SK-N-MC (cell line): ENCODE measurements at regions not wholly inside any gene's neighbourhood (a gene's known extent, or its start where the extent isn't known, plus 50 kb on each side); places are given as distances from the start of the nearest gene placed in this dataset.

Experiments used
- EZH2 ChIP-seq: fragments of 200-600 bp; sonication (generic); IDR thresholded peaks from one replicate; pipeline ENCODE4 v1.6.1; 2017; ENCODE audit warnings: antibody characterized with exemption
- POLR2AphosphoS5 ChIP-seq: IDR thresholded peaks from 2 replicates; pipeline ENCODE4 v1.6.1; 2012; ENCODE audit warnings: mild to moderate bottlenecking, low read depth, low read length, borderline replicate concordance

DNA sequence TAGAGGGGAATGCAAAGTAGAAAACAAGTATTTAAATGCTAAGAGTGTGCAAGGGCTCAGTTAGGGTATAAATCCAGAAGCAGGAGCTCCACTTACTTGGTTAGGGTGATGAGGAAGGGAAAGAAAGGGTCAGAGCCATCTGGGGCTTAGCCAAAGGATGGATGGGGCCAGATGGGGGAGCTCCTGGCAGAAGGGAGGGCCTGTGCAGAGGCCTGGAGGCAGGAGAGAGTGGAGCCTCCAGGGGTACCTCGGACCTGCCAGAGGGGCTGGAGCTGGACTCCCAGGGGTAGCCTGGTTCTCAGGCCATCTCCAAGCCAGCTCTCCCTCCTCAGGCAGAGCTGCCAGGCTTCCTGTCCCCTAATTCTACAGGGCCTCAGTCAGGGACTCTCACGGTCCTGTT lies 506.3 kb downstream of the SHQ1 start:
- no peak for TF ChIP-seq POLR2AphosphoS5
- no peak for TF ChIP-seq EZH2
